ENCODE measurements at regions not wholly inside any gene's neighbourhood (a gene's known extent, or its start where the extent isn't known, plus 50 kb on each side); places are given as distances from the start of the nearest gene placed in this dataset.

- TF ChIP-seq CTCF (IDR thresholded peaks at IDR 0.05; ENCODE audit: low read depth, low read length, poor library complexity, severe bottlenecking), result peak; percentile 78
- no peak for TF ChIP-seq EZH2phosphoT487 (IDR thresholded peaks at IDR 0.05; ENCODE audit: borderline replicate concordance, low read length)
Measured at GRCh38 chr14:106491851-106492250, 965.5 kb downstream of the TMEM121 start.

Data from DOHH2 (cell line).